GM21390 (cell line): ENCODE measurements at regions not wholly inside any gene's neighbourhood (a gene's known extent, or its start where the extent isn't known, plus 50 kb on each side); places are given as distances from the start of the nearest gene placed in this dataset.

Experiments
- ATAC-seq: cut with Tn5 transposase; IDR thresholded peaks from one replicate; pipeline ENCODE4 v1.9.1; 2021; ENCODE audit not compliant: unreplicated experiment

GRCh38 chr4:176898791-176899190 is 106.1 kb upstream of the VEGFC start:
- no peak for ATAC-seq

- peak; percentile 97 for ATAC-seq
Measured at GRCh38 chr4:176902710-176903323, 110.1 kb upstream of the VEGFC start.

- no peak for ATAC-seq
Measured at GRCh38 chr4:176906709-176907108, 114.0 kb upstream of the VEGFC start.

GRCh38 chr4:176910646-176911045 is 117.9 kb upstream of the VEGFC start:
- no peak for ATAC-seq

- ATAC-seq, result no peak
Measured at GRCh38 chr4:176919631-176920030, 126.9 kb upstream of the VEGFC start.

GRCh38 chr4:176920694-176921093 is 128.0 kb upstream of the VEGFC start:
- ATAC-seq, result no peak

- ATAC-seq, result no peak
Measured at GRCh38 chr4:176921256-176921655, 128.5 kb upstream of the VEGFC start.

GRCh38 chr4:176924238-176924637 is 131.5 kb upstream of the VEGFC start:
- ATAC-seq, result no peak

GRCh38 chr4:176925962-176926361 is 133.2 kb upstream of the VEGFC start:
- ATAC-seq, result no peak

- ATAC-seq, result no peak
Measured at GRCh38 chr4:176927117-176927516, 134.4 kb upstream of the VEGFC start.

- no peak for ATAC-seq
Measured at GRCh38 chr4:176927664-176928063, 134.9 kb upstream of the VEGFC start.

GRCh38 chr4:176939445-176939844 is 146.7 kb upstream of the VEGFC start:
- ATAC-seq, result no peak

- ATAC-seq, result no peak
Measured at GRCh38 chr4:176945334-176945733, 152.6 kb upstream of the VEGFC start.

- no peak for ATAC-seq
Measured at GRCh38 chr4:176949029-176949428, 156.3 kb upstream of the VEGFC start.

- ATAC-seq, result no peak
Measured at GRCh38 chr4:176953021-176953420, 160.3 kb upstream of the VEGFC start.

- no peak for ATAC-seq
Measured at GRCh38 chr4:176957353-176958118, 164.8 kb upstream of the VEGFC start.

GRCh38 chr4:176959980-176960379 is 167.3 kb upstream of the VEGFC start:
- ATAC-seq, result no peak

- ATAC-seq, result no peak
Measured at GRCh38 chr4:176963121-176963520, 170.4 kb upstream of the VEGFC start.

GRCh38 chr4:176964116-176964691 is 171.5 kb upstream of the VEGFC start:
- no peak for ATAC-seq

- no peak for ATAC-seq
Measured at GRCh38 chr4:176967586-176967985, 174.9 kb upstream of the VEGFC start.

GRCh38 chr4:176968094-176968493 is 175.4 kb upstream of the VEGFC start:
- ATAC-seq, result no peak

- ATAC-seq, result no peak
Measured at GRCh38 chr4:176969011-176969410, 176.3 kb upstream of the VEGFC start.
